Spleen (tissue), 11 donors: ENCODE measurements at regions not wholly inside any gene's neighbourhood (a gene's known extent, or its start where the extent isn't known, plus 50 kb on each side); places are given as distances from the start of the nearest gene placed in this dataset.

ENCODE experiments used
- DNase-seq: peaks from one replicate; pipeline ENCODE4 v3.0.0-alpha.2; 2020
- H3K27ac ChIP-seq, 8 donors: fragments of 200-600 bp; sonication (generic) in 7 of 8; 1 replicate in 4 of 8; 2 replicates in 4 of 8; pipeline versions ENCODE4 v1.5.0 to v1.8.0; 2016 to 2021; ENCODE audit warnings: inconsistent platforms in 4 of 8, mild to moderate bottlenecking in 4 of 8, moderate library complexity in 1 of 8
- H3K27me3 ChIP-seq, 7 donors: fragments of 200-600 bp; sonication (generic) in 6 of 7; replicated peaks in 1 of 7; 1 replicate in 4 of 7; 2 replicates in 3 of 7; pipeline versions ENCODE4 v1.5.0 to v1.8.0; 2016 to 2021; ENCODE audit warnings: inconsistent platforms in 3 of 7, mild to moderate bottlenecking in 1 of 7
- H3K36me3 ChIP-seq, 6 donors: fragments of 200-600 bp; sonication (generic) in 5 of 6; 1 replicate in 4 of 6; 2 replicates in 2 of 6; pipeline versions ENCODE4 v1.5.0 to v1.8.0; 2016 to 2021; ENCODE audit warnings: inconsistent platforms in 2 of 6
- H3K4me1 ChIP-seq, 6 donors: fragments of 200-600 bp; sonication (generic) in 5 of 6; 1 replicate in 3 of 6; 2 replicates in 3 of 6; pipeline versions ENCODE4 v1.5.0 to v1.8.0; 2016 to 2021; ENCODE audit warnings: inconsistent platforms in 3 of 6
- H3K4me3 ChIP-seq, 8 donors: fragments of 200-600 bp; sonication (generic) in 7 of 8; 1 replicate in 4 of 8; 2 replicates in 4 of 8; pipeline versions ENCODE4 v1.5.0 to v1.8.0; 2016 to 2021; ENCODE audit warnings: inconsistent platforms in 4 of 8, mild to moderate bottlenecking in 4 of 8, moderate library complexity in 2 of 8
- H3K9me3 ChIP-seq, 8 donors: fragments of 200-600 bp; sonication (generic) in 7 of 8; 1 replicate in 4 of 8; 2 replicates in 4 of 8; pipeline versions ENCODE4 v1.5.0 to v1.8.0; 2016 to 2021; ENCODE audit warnings: inconsistent platforms in 4 of 8
- POLR2A ChIP-seq, 3 donors: fragments of 450-650 bp; IDR thresholded peaks; one replicate each; pipeline ENCODE4 v1.5.1; 2017; ENCODE audit warnings: antibody characterized with exemption in 3 of 3, mild to moderate bottlenecking in 1 of 3
- POLR2AphosphoS5 ChIP-seq, 3 donors: sonication (generic); formaldehyde crosslinking; IDR thresholded peaks; one replicate each; pipeline ENCODE4 v1.5.1; 2017; ENCODE audit warnings: antibody characterized with exemption in 3 of 3
- WGBS, 5 donors: extraction: QIAGEN DNeasy Blood & Tissue Kit in 3 of 5; methylation state at CpG; one replicate each; pipeline versions ENCODE4 v1.1.5 to v1.1.7; 2013 to 2018; 5-methylcytosine and 5-hydroxymethylcytosine counted together
- intact Hi-C: fragments of 100-400 bp; cut with DNase I; formaldehyde crosslinking; loops from one replicate; pipeline ENCODE4 v1.15.0; 2023; ENCODE audit warnings: low total_unique reads
- TF ChIP-seq, protein P1 (sequence below), 11 experiments: fragments of 200-600 bp in 7 of 11; fragments of 450-650 bp in 4 of 11; sonication (generic) in 4 of 11; IDR thresholded peaks in 8 of 11; conservative IDR thresholded peaks in 3 of 11; 1 replicate in 7 of 11; 2 replicates in 4 of 11; pipeline versions ENCODE4 v1.4.0 to v1.8.0; 2016 to 2021; ENCODE audit warnings: antibody characterized with exemption in 11 of 11, inconsistent platforms in 4 of 11, mild to moderate bottlenecking in 1 of 11
- donor health status: healthy with polysubstance abuse.
- donor health status: DM: no; HTN: no; CAD: no; lungs with moderate emphysema.
- donor health status: DM: no; HTN: no; CAD: no.
- donor health status: Bipolar disorder and iron deficiency.
- donor health status: healthy.
- donor health status: DM: no; HTN: no; CAD: no.
- donor health status: DM: yes; HTN: yes; CAD: no.

DNA sequence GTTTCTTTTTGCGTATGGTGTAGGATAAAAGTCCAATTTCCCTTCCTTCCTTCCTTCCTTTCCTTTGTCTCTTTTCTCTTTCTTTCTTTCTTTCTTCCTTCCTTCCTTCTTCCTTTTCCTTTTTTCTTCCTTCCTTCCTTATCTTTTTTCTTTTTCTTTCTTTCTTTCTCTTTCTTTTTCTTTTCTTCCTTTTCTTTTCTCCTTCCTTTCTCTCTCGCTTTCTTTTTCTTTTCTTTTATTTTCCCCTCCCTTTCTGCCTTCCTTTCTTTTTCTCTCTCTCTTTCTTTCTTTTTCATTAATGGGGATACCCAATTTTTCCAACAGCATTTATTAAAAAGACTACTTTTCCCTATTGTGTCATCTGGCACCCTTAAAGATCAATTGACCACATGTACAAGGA, 1359.7 kb downstream of the FAM181B start:
- no peaks in the 10 kb centered on the region for H3K4me1 ChIP-seq
- no peaks in the 10 kb centered on the region for H3K27me3 ChIP-seq
- 83 to 90% (median 89%) methylated on average over 2 of the region's 2 CpGs for WGBS, 5 donors
- intact Hi-C loops, result no loop called here
- TF ChIP-seq POLR2A (IDR thresholded peaks at IDR 0.05), result no peak
- no peak overlapping the region for H3K4me3 ChIP-seq
- DNase-seq, result no peak
- H3K9me3 ChIP-seq, result peaks cover 0 to 28% (median 18%) of the 10 kb centered on the region in 8 donors
- no peak overlapping the region for H3K27ac ChIP-seq
- no peaks in the 10 kb centered on the region for H3K36me3 ChIP-seq

DNA sequence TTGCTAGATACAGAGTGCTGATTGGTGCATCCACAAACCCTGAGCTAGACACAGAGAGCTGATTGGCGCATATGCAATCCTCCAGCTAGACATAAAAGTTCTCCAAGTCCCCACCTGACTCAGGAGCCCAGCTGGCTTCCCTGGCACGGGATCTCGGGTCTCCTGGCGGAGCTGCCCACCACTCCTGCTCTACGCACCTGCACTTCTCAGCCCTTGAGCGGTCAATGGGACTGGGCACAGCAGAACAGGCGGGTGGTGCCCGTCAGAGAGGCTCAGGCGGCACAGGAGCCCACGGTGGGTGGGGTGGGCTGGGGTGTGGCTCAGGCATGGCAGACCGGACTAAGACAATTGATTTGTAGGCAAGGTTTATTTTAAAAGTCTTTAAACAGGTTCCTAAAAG, 1365.5 kb downstream of the FAM181B start:
- TF ChIP-seq POLR2AphosphoS5 (IDR thresholded peaks at IDR 0.05) (no peak), POLR2A (IDR thresholded peaks at IDR 0.05) (no peak)
- TF ChIP-seq, protein P1, sequence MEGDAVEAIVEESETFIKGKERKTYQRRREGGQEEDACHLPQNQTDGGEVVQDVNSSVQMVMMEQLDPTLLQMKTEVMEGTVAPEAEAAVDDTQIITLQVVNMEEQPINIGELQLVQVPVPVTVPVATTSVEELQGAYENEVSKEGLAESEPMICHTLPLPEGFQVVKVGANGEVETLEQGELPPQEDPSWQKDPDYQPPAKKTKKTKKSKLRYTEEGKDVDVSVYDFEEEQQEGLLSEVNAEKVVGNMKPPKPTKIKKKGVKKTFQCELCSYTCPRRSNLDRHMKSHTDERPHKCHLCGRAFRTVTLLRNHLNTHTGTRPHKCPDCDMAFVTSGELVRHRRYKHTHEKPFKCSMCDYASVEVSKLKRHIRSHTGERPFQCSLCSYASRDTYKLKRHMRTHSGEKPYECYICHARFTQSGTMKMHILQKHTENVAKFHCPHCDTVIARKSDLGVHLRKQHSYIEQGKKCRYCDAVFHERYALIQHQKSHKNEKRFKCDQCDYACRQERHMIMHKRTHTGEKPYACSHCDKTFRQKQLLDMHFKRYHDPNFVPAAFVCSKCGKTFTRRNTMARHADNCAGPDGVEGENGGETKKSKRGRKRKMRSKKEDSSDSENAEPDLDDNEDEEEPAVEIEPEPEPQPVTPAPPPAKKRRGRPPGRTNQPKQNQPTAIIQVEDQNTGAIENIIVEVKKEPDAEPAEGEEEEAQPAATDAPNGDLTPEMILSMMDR (IDR thresholded peaks at IDR 0.05 in 8 of 11, conservative IDR thresholded peaks at IDR 0.05 in 3 of 11), result no peak
- peak; percentile 66 for DNase-seq
- intact Hi-C loops, result no loop called here

DNA sequence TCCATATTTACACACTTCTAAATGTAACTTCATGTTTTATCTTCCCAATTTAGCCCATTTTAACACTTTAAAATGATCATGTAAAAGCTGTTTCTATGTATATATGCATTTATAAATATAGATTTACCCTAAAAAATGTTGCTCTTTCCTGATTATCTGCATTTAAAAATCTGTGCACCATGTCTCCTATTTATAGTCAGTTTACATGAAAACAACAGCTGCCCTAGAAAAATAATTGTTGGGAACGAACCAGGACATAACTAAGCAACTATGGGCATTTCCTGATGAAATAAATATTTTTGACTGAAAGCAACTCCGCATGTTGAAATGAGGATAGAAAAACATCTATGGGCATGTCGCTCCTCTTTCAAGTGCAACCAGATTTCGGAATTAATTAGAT, 1368.2 kb downstream of the FAM181B start:
- TF ChIP-seq POLR2A (IDR thresholded peaks at IDR 0.05), result no peak
- TF ChIP-seq, protein P1 (IDR thresholded peaks at IDR 0.05 in 8 of 11, conservative IDR thresholded peaks at IDR 0.05 in 3 of 11), result no peak
- TF ChIP-seq POLR2AphosphoS5 (IDR thresholded peaks at IDR 0.05), result no peak
- Histone ChIP-seq H3K27ac (no peak overlapping the region), H3K9me3 (peaks cover 0 to 11% (median 1%) of the 10 kb centered on the region in 8 donors), H3K4me3 (no peak overlapping the region), H3K36me3 (no peaks in the 10 kb centered on the region), H3K4me1 (no peaks in the 10 kb centered on the region), H3K27me3 (no peaks in the 10 kb centered on the region)
- intact Hi-C loops, result no loop called here
- WGBS, 5 donors, result 74 to 89% (median 79%) methylated on average over 4 of the region's 4 CpGs
- DNase-seq, result no peak

More for the DNA sequence above, 1365.5 kb downstream of the FAM181B start:
- Histone ChIP-seq H3K36me3 (no peaks in the 10 kb centered on the region), H3K9me3 (peaks cover 0 to 27% (median 9%) of the 10 kb centered on the region in 8 donors), H3K27me3 (no peaks in the 10 kb centered on the region), H3K27ac (no peak overlapping the region), H3K4me3 (no peak overlapping the region), H3K4me1 (no peaks in the 10 kb centered on the region)
- 81 to 94% (median 90%) methylated on average over 11 of the region's 11 CpGs for WGBS, 5 donors

DNA sequence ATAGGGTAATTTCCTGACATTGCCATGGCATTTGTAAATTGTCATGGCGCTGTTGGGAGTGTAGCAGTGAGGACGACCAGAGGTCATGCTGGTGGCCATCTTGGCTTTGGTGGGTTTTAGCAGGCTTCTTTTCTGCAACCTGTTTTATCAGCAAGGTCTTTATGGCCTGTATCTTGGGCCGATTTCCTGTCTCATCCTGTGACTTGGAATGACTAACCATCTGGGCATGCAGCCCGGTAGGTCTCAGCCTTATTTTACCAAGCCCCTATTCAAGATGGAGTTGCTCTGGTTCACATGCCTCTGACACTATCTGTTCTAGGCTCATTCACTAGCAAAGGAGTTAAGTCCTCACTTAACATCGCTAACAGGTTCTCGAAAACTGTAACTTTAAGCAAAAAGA, 1374.2 kb downstream of the FAM181B start:
- Histone ChIP-seq H3K4me3 (no peak overlapping the region), H3K9me3 (peaks cover 0 to 17% (median 2%) of the 10 kb centered on the region in 8 donors), H3K27me3 (no peaks in the 10 kb centered on the region), H3K4me1 (no peaks in the 10 kb centered on the region), H3K36me3 (no peaks in the 10 kb centered on the region), H3K27ac (no peak overlapping the region)
- intact Hi-C loops, result no loop called here
- no peak for DNase-seq
- WGBS, 5 donors, result 79 to 89% (median 82%) methylated on average over 6 of the region's 6 CpGs
- TF ChIP-seq, protein P1 (IDR thresholded peaks at IDR 0.05 in 8 of 11, conservative IDR thresholded peaks at IDR 0.05 in 3 of 11), result no peak
- TF ChIP-seq POLR2A (IDR thresholded peaks at IDR 0.05) (no peak), POLR2AphosphoS5 (IDR thresholded peaks at IDR 0.05) (no peak)

DNA sequence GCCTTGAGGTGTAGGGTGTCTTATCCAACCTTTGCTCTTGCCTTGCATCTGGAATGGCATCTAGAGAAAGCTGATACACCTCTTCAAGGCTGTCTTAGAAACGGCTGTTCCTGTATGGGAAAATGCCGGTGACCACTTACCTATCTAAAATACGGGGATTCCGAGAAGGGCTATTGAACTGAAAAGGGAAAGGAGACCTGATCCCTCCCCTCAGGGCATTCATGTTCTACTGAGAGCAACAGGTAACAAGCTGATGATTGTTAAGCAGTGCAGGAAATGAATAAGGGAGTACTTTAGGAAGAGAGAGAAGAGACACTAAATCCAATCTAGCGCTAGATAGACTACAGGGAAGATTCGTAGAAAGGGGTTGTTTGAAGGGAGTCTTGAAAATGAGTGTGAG, 1388.1 kb downstream of the FAM181B start:
- H3K4me1 ChIP-seq, result no peaks in the 10 kb centered on the region
- intact Hi-C loops, result no loop called here
- no peak for TF ChIP-seq POLR2AphosphoS5 (IDR thresholded peaks at IDR 0.05)
- TF ChIP-seq, protein P1 (IDR thresholded peaks at IDR 0.05 in 8 of 11, conservative IDR thresholded peaks at IDR 0.05 in 3 of 11), result no peak
- TF ChIP-seq POLR2A (IDR thresholded peaks at IDR 0.05), result no peak
- no peak overlapping the region for H3K27ac ChIP-seq
- DNase-seq, result no peak
- peaks cover 0 to 4% (median 0%) of the 10 kb centered on the region in 8 donors for H3K9me3 ChIP-seq
- 87 to 90% (median 89%) methylated on average over 6 of the region's 6 CpGs for WGBS, 5 donors
- H3K4me3 ChIP-seq, result no peak overlapping the region
- no peaks in the 10 kb centered on the region for H3K36me3 ChIP-seq
- no peaks in the 10 kb centered on the region for H3K27me3 ChIP-seq
